ENCODE measurements at regions not wholly inside any gene's neighbourhood (a gene's known extent, or its start where the extent isn't known, plus 50 kb on each side); places are given as distances from the start of the nearest gene placed in this dataset.

- no peak overlapping the region for H3K27ac ChIP-seq (ENCODE audit: low read length)
- TF ChIP-seq CTCF (IDR thresholded peaks at IDR 0.05), result no peak
- ATAC-seq (no peak), DNase-seq (no peak)
- no peak overlapping the region for H3K4me3 ChIP-seq (ENCODE audit: low read length)
- no peaks in the 10 kb centered on the region for H3K36me3 ChIP-seq (ENCODE audit: control insufficient read depth, insufficient read depth, low read length)
- Mint-ChIP-seq H3K27ac (no peak overlapping the region), H3K27me3 (ENCODE audit: low read depth in 2 of 2) (peaks cover 6 to 14% of the 10 kb centered on the region in 2 donors), H3K36me3 (no peaks in the 10 kb centered on the region), H3K4me1 (no peaks in the 10 kb centered on the region), H3K9me3 (no peaks in the 10 kb centered on the region), H3K4me3 (no peak overlapping the region)
- intact Hi-C loops (cut with micrococcal nuclease), result no loop called here
- no peaks in the 10 kb centered on the region for H3K4me1 ChIP-seq (ENCODE audit: control insufficient read depth, insufficient read depth, low read length)
- no peaks in the 10 kb centered on the region for H3K9me3 ChIP-seq (ENCODE audit: control insufficient read depth, insufficient read depth, low read length)
- WGBS (ENCODE audit: insufficient coverage), result 98% methylated on average over 2 of the region's 2 CpGs
- peaks cover 2% of the 10 kb centered on the region for H3K27me3 ChIP-seq (ENCODE audit: control insufficient read depth, insufficient read depth, low read length)
Observed at GRCh38 chr4:151618858-151619257, 141.9 kb downstream of the GATB start.

- H3K27ac ChIP-seq (ENCODE audit: low read length), result no peak overlapping the region
- no peak overlapping the region for H3K4me3 Mint-ChIP-seq
- no peak for TF ChIP-seq CTCF (IDR thresholded peaks at IDR 0.05)
- H3K27ac Mint-ChIP-seq, result no peak overlapping the region
- H3K9me3 Mint-ChIP-seq, result no peaks in the 10 kb centered on the region
- no peaks in the 10 kb centered on the region for H3K4me1 ChIP-seq (ENCODE audit: control insufficient read depth, insufficient read depth, low read length)
- H3K36me3 Mint-ChIP-seq, result no peaks in the 10 kb centered on the region
- peaks cover 2% of the 10 kb centered on the region for H3K27me3 ChIP-seq (ENCODE audit: control insufficient read depth, insufficient read depth, low read length)
- peaks cover 8 to 15% of the 10 kb centered on the region in 2 donors for H3K27me3 Mint-ChIP-seq (ENCODE audit: low read depth in 2 of 2)
- intact Hi-C loops (cut with micrococcal nuclease), result no loop called here
- no peaks in the 10 kb centered on the region for H3K9me3 ChIP-seq (ENCODE audit: control insufficient read depth, insufficient read depth, low read length)
- H3K36me3 ChIP-seq (ENCODE audit: control insufficient read depth, insufficient read depth, low read length), result no peaks in the 10 kb centered on the region
- ATAC-seq (no peak), DNase-seq (no peak)
- H3K4me1 Mint-ChIP-seq, result no peaks in the 10 kb centered on the region
- H3K4me3 ChIP-seq (ENCODE audit: low read length), result no peak overlapping the region
Observed at GRCh38 chr4:151620066-151620465, 140.7 kb downstream of the GATB start.

Measured in natural killer cell (primary cell).